ENCODE measurements at regions not wholly inside any gene's neighbourhood (a gene's known extent, or its start where the extent isn't known, plus 50 kb on each side); places are given as distances from the start of the nearest gene placed in this dataset.

DNA sequence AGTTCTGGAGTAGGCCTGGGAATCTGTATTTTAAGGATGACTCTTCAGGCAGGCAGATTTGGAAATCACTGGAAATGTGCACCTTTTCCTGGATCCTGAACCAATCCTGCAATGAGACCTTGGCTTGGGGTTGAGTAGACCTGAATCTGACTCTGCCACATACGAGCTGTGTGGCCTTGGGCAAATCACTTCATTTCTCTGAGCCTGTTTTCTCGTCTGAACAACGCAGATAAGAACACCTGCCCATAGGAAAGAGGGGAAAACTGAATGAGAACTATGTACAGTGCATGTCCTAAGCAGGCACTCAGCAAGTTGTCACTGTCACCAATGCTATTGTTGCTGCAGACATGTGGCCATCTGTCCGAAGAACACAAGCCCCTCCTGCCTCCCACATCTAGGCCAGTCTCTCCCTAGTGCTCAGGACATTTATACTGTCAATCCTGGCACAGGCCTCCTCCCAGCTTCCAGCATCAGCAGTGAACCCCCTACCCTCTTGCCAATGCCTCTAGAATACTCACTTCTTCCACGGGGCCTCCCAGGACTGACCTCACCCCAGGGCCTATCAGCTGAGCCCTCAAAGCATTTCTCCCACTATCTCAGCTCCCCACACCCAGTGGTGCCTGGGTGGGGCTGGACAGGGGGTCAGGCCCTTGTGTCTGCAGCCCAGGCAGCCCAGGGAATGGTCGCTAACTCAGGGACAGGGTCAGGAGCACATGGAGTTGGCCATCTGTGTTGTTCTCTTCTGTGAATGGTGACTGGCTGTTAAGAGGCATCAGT is 88.8 kb upstream of the ZBTB40 start:
- no peak for DNase-seq

DNA sequence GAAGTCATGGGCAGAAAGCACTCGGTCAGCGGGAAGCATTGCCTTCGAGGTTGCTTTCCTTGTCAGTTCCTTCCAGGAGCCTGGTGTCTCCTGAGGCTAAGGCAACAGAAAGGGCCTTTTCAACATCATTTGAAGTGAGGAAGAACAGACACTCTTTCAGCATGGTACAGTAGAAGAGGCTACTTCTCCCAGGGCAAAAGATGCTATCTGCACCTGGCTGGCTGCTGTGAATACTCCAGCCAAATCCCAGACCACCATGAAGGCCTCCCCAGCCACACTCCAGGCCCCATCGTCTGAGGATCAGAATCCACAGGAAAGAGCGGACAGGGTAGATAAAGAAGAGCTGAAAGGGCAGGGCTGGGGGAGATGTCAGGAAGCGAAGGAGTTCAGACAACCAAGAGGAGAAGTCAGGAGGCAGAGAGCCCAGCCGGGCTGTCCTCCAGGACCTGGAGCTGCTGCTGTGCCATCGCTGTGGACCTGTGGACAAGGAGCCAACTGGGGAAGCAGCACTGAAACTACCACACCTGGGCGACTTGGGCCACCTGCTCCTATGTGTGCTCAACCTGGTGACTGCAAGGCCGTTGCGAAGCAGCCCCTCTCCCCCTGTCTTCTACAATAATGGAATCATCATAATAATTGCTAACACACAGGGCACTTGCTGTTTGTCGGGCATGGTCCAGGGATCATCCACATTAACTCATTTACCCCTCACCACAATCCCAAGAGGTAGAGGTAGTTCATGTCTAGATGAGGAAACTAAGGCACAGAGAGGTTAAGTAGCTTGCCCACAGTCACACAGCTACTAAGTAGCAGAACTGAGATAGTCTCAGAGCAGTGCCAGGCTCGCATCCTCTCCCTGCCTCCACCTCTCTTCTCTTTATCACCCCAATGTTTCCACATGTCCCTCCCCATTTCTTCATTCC is 88.0 kb upstream of the ZBTB40 start:
- DNase-seq, result no peak

DNA sequence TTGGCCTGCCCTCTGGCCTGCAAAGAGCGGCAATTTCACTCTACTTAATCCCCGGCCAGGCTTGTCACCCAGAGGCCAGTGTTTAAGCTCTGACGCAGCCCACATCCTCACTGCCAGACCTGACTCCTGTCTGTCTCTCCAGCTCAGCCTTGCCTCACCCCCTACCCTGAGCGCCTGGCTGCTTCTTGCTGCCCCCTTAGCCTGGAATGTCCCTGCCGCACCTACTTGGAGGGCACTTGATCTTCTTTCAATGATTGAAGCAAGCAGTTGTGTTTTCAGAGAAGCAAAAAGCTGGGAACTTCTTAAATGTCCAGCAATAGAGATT is 87.4 kb upstream of the ZBTB40 start:
- no peak for DNase-seq

DNA sequence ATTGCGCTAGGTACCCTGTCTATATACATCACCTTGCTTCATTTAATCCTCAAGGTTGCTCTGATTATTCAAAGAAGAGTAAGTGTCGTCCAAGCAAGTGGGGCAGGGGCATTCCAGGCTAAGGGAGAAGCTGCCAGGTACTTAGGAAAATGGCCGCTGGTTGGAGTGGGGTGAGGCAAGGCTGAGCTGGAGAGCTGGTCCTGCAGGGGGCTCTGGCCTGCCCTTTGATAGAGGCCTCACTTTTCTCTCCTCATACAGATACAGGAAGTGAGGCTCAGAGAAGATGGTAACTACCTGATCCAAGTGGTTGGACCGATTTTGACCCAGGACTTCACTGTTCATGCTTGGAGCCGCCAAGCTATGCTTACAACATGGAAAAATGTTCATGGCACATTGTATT is 86.9 kb upstream of the ZBTB40 start:
- no peak for DNase-seq

DNA sequence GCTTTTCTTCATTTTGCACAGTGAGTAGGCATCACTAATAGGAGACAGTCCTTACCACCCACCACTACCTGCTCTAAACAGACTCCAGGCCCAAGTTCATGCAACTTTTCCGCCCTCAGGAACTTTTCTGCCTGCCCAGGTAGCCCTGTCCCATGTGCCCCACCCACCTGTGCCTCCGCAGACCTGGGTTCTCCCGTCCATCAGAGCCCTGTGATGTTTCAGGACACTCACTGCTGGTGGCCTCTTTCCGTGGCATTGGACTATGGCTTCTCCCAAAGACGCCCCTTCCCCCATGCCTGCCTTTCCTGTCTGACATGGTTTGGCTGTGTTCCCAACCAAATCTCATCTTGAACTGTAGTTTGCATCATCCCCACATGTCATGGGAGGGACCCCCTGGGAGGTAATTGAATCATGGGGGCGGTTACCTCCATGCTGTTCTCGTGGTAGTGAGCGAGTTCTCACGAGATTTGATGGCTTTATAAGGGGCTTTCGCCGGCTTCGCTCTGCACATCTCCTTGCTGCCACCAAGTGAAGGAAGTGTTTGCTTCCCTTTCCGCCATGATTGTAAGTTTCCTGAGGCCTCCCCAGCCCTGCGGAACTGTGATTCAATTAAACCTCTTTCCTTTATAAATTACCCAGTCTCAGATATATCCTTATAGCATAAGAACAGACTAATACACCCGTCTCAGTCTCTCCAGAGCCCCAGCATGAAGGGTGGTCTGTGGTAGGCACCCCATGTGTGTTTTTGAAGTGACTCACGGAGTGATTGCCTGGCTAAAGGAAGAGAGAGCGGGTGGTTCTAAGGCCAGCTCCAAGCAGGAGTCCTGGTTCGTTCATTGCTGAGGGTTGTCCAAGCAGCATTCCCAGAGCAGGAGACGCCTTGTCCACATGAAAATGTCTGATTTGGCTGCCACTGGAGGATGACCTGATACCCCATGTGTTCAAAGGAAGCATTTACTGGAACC is 86.0 kb upstream of the ZBTB40 start:
- no peak for DNase-seq

DNA sequence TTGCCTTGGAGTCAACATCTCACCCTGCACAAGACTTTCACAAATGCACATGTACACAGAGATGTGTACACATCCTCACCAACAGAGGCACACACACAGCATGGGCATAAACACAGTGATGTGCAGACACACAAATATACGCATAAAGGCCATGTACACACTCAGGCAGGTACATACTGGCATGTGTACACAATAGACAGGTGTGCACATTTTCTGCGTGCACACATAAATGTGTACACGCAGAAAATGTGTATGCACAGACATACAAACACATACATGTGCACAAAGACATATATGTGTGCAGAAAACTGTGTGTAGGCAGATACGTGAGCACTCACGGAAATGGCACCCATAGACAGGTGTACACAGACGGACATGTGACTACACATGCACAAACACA is 85.3 kb upstream of the ZBTB40 start:
- no peak for DNase-seq

DNA sequence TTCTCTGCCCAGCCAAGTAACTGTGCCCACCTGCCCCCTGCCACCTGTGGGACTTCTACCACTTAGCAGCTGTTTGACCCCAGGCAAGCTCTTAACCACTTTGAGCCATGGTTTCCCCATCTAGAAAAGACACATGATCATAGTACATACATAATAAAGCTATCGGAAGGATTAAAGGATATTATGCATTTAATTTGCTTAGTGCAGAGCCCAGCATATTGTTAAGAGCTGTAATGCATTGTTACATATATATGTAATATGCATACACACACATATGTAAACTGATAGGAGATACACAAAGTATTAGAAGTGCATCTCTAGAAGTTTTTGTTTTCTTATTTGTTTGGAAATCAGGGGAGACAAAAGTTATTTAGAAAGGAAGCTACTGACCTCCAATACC is 83.5 kb upstream of the ZBTB40 start:
- DNase-seq, result no peak

DNA sequence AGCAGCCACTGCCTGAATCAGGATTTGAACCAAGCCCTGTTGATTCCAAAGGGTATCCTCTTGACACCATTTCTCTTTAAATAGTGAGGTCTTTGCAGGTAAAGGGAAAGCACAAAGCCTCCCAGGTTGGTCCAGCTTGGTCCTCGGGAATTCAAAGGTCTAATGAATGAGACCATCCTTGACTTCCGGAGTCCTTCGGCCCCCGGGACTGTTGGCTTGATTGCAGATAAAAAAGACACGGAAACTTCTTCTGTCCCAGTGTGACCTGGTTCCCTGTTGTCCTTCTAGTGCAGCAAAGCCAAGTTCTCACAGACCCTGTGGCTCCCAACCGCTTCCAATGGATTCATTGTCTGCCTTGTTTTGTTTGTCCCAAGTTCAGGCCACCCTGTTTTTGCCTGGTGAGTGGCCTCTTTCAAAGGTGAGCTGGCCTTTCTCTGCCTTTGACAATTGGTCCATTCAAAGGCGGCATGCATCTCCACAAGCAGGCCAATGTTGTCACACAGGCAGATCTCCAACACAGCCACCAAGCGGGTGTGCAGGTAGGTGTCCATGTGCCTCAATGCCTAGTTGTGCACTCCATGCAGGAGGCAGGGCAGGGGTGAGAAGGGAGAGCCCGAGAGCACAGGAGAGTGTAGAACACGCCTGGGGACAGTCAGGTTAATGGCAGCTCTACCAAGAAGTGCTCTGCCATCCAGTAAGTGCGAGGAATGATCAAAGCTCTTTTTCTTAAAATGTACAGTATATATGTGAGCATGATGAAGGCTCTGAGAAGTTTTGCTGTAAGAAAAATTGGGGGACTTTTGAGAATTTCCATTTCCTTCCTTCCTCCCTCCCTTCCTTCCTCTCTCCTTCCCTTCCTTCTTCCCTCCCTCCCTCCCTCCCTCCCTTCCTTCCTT is 82.1 kb upstream of the ZBTB40 start:
- DNase-seq, result no peak

DNA sequence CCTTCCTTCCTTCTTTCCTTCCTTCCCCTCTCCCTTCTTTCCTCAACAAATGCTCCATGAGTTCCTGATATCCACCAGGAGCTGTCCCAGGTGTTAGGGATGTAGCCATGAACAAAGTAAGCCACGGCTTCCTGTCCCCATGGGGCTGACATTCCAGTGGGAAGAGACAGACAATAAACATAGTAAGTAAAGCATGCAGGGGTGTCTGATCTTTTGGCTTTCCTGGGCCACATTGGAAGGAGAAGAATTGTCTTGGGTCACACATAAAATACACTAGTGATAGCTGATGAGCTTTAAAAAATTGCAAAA is 81.5 kb upstream of the ZBTB40 start:
- DNase-seq, result no peak

DNA sequence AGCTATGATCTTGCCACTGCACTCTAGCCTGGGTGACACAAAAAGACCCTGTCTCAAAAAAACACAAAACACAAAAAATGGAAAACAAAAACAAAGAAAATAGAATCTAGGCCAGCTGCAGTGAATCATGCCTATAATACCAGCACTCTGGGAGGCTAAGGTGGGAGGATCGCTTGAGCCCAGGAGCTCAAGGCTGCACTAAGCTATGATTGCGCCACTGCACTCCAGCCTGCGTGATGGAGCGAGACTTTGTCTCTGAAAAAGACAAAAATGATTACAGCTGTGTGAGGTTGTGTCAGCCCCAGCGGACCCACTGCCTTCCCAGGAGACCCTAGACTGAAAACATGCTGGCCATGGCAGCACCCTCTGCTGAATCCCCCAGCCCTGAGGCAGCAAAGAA is 80.2 kb upstream of the ZBTB40 start:
- DNase-seq, result no peak

DNA sequence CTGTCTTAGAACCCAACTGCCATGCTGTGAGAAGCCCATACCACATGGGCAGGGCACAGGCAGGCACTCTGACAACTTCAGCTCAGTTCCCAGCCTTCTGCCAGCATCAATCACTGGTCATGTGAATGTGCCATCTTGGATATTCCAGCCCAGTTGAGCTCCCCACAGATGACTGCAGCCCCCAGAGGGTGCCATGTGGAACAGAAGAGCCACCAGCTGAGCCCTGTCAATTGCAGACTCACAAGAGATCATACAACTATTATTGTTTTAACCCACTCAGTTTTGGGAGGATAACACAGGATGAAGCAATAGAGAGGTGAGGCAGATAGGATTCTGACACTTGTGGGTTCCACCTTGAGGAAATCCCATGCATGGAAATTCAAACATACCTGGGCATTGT is 78.4 kb upstream of the ZBTB40 start:
- no peak for DNase-seq

DNA sequence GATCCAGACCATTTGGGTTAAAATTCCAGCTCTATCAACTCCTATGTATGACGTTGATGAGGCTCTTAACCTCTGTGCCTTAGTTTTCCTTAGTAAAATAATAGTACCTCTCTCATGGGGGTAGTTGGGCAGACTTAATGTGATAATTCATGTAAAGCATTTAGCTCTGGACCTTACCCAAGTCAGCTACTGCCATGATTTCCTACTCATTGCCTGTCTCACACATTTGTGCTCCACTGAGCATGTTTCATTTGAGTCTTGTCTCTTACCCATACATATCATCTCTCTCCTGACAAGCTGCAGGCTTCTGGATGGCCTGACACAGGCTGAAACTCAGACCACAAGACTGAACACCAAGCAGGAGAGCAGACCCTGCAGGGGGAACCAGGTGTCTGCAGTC is 77.7 kb upstream of the ZBTB40 start:
- no peak for DNase-seq

DNA sequence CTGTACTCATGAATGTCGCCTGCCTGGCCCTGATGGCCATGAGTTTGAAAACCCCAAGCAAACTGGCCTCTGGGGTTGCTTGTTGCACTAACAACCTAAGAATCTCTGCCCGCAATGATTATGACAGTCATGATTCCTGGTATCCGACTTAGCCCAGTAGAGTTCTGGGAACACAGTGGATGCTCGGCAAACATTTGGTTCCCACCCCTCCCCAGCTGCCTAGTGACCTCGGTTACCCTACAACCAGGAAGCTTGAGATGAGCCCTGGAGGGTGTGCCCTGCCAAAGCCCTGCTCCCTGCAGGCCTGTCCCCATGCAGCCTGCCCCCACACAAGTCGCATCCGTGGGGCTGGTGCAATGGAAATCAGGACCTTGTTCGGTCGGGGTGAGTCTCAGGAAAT is 76.0 kb upstream of the ZBTB40 start:
- no peak for DNase-seq

DNA sequence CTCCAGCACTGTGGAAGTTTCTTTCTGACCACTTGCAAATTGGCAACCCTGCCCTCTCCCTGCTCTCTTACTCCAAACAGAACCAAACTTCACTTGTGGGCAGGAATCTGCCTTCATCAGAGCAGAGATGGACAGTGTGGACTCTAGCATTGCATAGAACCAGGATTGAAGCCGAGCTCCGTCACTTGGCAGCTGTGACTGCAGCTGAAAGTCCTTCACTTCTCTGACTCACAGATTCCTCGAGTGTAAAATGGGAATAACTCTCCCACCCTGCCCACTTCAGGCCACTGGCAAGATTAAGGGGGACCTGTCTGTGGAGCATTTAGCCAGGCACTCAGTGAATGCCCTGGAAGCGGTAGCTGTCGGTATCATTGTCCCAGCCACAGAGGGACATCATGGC is 75.7 kb upstream of the ZBTB40 start:
- DNase-seq, result no peak

DNA sequence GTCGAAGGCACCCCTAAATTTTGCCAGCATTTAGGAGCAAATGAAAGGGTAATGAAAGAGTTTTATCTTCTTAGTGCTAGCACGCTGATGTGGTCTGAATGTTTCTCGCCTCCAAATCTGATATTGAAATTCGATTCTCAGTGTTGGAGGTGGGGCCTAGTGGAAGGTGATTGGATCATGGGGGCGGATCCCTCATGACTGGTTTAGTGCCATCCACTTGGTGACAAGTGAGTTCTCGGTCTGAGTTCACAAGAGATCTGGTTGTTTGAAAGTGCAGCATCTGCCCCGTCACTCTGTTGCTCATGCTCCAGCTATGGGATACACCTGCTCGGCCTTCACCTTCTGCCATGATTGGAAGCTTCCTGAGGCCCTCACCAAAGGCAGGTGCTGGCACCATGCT is 75.1 kb upstream of the ZBTB40 start:
- DNase-seq, result no peak

DNA sequence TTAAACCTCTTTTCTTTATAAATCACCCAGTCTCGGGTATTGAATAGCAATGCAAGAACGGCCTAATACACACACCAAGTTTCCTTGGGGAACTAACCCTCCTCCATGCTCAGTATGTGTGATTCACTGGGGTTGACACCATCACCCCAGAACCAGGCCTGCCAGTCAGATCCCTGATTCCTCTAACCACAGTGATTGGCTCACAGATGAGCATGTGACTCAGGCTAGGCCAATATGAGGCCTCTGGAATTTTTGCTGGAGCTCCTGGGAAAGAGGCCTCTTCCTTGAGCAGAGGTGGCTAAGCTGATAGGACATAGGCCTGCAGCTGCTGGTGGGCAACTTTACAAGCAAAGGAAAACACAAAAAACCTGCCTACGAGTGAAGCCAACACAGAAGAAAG is 74.7 kb upstream of the ZBTB40 start:
- DNase-seq, result no peak

DNA sequence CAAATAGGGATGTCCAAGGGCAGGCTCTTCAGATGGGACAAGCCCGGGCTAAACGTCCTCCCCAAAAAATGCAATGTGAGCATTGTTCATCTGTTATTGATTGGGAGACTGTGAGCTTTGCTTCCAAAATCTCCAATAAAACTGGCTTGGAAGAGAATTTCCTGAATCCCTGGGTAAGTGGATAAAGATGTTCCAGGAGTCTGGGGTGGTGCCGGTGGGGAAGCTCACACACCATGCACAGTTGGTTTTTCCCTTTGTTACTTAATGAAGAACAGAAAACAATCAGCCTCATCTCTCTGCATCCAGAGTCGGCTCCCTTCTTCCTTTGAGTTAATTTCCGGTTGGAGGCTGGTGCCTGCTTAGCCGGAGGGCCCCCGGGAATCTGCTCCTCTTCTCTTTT is 72.1 kb upstream of the ZBTB40 start:
- DNase-seq, result no peak

DNA sequence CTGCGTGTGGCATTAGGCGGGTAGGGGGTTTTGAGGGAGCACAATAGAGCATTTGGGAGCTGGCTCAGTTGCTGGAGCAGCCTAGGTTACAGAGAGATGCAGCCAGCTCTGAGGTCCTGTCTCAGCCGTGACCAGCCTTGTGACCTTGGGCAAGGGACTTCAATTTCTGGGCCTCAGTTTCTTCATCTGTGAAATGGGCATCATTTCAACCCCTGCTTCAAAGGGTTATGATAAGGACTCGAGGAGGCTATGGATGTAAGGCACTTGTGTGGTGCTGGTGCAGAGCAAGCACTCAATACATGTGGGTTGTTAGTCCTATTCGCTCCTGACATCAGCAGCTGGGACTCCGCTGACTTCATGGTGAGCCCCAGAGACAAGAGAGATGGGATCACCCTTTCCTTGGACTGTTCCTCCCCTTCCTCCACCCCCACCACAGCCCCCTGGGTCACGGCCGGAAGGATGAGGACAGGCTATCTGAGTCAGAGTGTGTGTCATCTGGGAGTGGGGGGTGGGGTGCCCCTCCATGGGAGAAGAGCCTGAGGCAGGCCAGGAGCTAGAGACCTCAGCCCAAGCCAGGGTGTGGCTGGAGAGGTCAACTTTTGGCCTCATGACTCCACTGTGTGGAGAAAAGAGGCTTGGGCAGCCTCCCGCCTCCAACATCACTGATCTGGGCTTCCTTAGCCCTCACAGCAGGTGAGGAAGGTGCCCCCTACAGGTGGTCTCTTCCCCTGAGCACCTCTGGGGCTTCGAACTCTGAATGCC is 71.4 kb upstream of the ZBTB40 start:
- DNase-seq, result no peak

DNA sequence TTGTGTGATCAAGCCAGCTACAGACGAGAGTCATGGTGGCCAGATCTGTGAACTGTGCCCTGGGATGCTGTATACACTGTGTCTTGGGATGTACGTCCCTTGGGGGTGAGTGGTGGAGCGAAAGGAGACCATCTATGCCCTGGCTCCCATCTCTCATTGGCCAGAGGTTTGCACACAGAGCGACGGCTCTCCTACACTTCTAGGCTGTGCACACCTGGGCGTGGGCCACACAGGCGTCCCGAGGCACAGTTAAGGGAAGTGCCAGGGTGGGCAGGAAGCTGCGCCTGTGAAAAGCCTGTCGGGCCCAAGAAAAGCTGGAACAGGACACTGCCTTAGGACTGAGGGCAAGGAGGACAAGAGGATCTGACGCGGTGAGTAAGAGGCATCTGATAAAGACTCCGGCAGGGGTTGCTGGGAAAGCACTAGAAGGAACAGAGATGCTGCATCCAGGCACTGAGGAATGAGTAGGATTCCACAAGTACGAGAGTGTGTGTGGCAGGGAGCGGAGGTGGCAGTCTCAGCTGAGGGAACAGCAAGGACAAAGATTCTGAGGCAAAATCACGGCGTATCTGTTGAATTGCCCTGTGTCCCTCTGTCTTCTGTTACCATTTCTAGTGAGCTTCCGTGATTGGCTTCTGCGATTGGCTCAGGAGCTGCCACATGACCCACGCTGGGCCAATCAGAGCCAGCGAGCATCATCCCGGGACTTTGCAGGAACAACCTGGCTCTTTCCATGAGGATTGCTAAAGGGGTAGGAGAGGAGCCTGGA is 67.9 kb upstream of the ZBTB40 start:
- no peak for DNase-seq

DNA sequence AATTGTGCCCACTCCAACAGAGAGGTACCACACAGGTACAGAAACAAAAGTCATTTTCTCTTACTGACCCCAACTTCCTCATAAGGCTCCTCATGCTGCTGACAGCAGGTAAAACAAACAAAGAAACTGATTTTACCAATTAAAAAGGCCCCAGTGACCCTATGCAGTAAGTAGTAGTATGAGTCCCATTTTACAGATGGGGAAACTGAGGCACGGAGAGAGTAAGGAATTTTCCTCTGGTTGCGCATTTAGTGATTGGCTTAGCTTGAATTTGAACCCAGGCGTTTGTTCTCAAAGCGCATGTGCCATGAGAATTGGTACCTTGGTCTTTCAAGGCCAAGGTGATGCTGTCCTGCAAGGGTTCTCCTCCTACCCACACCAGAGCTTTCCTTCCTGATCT is 66.1 kb upstream of the ZBTB40 start:
- no peak for DNase-seq

DNA sequence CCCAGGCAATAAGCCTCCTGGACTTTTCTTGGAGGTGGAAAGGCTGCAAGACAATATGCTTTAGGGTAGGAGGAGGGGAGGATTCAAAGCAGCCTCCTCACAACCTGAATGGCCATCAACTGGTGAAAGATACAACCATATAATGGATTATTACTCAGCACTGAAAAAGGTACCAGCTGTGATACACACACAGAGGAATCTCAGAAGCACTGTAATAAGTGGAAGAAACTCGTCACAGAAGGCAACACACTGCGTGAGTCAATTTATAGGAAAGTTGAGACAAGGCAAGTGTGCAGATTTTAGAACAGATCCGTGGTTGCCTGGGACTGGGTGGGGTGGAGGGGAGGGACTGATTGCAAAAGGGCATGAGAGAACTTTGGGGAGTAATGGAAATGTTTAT is 64.9 kb upstream of the ZBTB40 start:
- no peak for DNase-seq
